ENCODE measurements at regions not wholly inside any gene's neighbourhood (a gene's known extent, or its start where the extent isn't known, plus 50 kb on each side); places are given as distances from the start of the nearest gene placed in this dataset.

GRCh38 chr10:61187601-61188000, 243.6 kb upstream of the RHOBTB1 start:
- no peaks in the 10 kb centered on the region for H3K4me1 ChIP-seq
- no peak overlapping the region for H3K4me3 ChIP-seq
- no peak overlapping the region for H3K27ac ChIP-seq
- no peaks in the 10 kb centered on the region for H3K27me3 ChIP-seq
- H3K36me3 ChIP-seq = no peaks in the 10 kb centered on the region
- DNase-seq = no peak
- no peaks in the 10 kb centered on the region for H3K9me3 ChIP-seq
- no peak for TF ChIP-seq CTCF (IDR thresholded peaks at IDR 0.05)
- no peak for TF ChIP-seq POLR2A (IDR thresholded peaks at IDR 0.05)

GRCh38 chr10:61186408-61186807, 242.4 kb upstream of the RHOBTB1 start:
- no peaks in the 10 kb centered on the region for H3K27me3 ChIP-seq
- H3K27ac ChIP-seq = no peak overlapping the region
- no peaks in the 10 kb centered on the region for H3K4me1 ChIP-seq
- no peaks in the 10 kb centered on the region for H3K9me3 ChIP-seq
- H3K36me3 ChIP-seq = no peaks in the 10 kb centered on the region
- no peak for TF ChIP-seq CTCF (IDR thresholded peaks at IDR 0.05)
- TF ChIP-seq POLR2A (IDR thresholded peaks at IDR 0.05) = no peak
- H3K4me3 ChIP-seq = no peak overlapping the region
- no peak for DNase-seq

- H3K4me3 ChIP-seq = no peak overlapping the region
- DNase-seq = no peak
- no peaks in the 10 kb centered on the region for H3K36me3 ChIP-seq
- no peaks in the 10 kb centered on the region for H3K9me3 ChIP-seq
- TF ChIP-seq CTCF (IDR thresholded peaks at IDR 0.05) (no peak), POLR2A (IDR thresholded peaks at IDR 0.05) (no peak)
- H3K27ac ChIP-seq = no peak overlapping the region
- H3K27me3 ChIP-seq = no peaks in the 10 kb centered on the region
- H3K4me1 ChIP-seq = no peaks in the 10 kb centered on the region
These were observed 240.4 kb upstream of the RHOBTB1 start for GRCh38 chr10:61184429-61184828.

DNA sequence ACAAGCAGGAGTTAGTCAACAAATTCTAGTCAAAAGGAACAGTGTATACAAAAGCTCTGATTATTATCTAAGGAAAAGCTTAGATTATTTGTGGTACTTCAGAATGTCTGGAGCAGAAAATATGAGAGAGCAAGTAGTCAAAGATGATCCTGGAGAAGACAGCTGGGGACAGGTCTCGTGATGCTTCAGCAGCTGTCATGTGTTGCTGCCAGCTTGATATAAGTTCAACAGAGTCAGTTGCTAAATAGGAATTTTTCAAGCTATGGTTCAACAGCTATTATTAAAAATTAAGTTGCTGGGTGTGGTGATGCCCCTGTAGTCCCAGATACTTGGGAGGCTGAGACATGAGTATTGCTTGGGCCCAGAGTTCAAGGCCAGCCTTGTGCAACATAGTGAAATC, 240.0 kb upstream of the RHOBTB1 start:
- H3K9me3 ChIP-seq = no peaks in the 10 kb centered on the region
- no peak overlapping the region for H3K27ac ChIP-seq
- no peaks in the 10 kb centered on the region for H3K27me3 ChIP-seq
- no peaks in the 10 kb centered on the region for H3K4me1 ChIP-seq
- H3K36me3 ChIP-seq = no peaks in the 10 kb centered on the region
- no peak for DNase-seq
- no peak for TF ChIP-seq POLR2A (IDR thresholded peaks at IDR 0.05)
- no peak for TF ChIP-seq CTCF (IDR thresholded peaks at IDR 0.05)
- H3K4me3 ChIP-seq = no peak overlapping the region

DNA sequence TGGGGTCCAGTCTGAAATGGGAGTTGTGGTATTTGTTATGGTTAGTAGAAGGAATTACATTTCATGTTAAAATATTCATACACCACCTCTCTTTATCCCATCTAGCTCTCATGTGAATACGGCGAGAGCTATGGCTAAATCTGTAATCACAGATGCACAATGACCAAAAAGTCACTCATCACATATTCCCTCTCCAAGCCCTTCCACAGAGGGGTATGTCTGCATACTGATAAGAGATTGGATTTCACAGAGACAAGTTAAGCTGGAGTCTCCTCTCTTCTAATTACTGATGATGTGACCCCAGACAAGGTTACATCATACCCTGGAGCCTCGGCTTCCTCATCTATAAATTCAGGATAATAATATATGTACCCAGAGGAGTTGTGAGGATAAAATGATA, 237.8 kb upstream of the RHOBTB1 start:
- Histone ChIP-seq H3K4me3 (no peak overlapping the region), H3K9me3 (no peaks in the 10 kb centered on the region), H3K36me3 (no peaks in the 10 kb centered on the region), H3K27me3 (no peaks in the 10 kb centered on the region), H3K4me1 (no peaks in the 10 kb centered on the region), H3K27ac (no peak overlapping the region)
- TF ChIP-seq POLR2A (IDR thresholded peaks at IDR 0.05) (no peak), CTCF (IDR thresholded peaks at IDR 0.05) (no peak)
- no peak for DNase-seq

DNA sequence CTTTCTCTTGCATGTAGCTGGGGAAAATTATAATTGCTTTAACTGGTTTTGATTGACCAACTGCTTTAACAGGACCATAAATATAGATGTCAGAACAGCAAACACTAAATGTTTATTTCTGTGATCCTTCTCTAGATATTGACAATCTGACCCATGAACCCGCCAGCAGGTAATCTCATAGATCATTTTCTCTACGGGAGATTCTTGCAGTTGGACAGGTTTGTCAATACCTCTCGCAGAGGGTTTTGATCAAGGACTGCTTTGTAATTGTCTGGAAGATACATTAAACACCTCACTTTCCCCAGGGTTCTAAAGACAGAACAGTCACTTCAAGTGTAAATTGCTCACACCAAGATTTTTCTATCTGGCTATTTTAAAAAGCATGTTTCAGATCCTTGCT, 235.8 kb upstream of the RHOBTB1 start:
- Histone ChIP-seq H3K9me3 (no peaks in the 10 kb centered on the region), H3K36me3 (no peaks in the 10 kb centered on the region), H3K4me3 (no peak overlapping the region), H3K27ac (no peak overlapping the region), H3K27me3 (no peaks in the 10 kb centered on the region), H3K4me1 (no peaks in the 10 kb centered on the region)
- no peak for DNase-seq
- TF ChIP-seq CTCF (IDR thresholded peaks at IDR 0.05) (no peak), POLR2A (IDR thresholded peaks at IDR 0.05) (no peak)

Measured in Peyer's patch (tissue), 4 donors.